IPS-NIHi7 (cell line): ENCODE measurements at regions not wholly inside any gene's neighbourhood (a gene's known extent, or its start where the extent isn't known, plus 50 kb on each side); places are given as distances from the start of the nearest gene placed in this dataset.
"Not testable (repeated sequence)": the region's sequence is repeated elsewhere in the genome, so short reads cannot be mapped to it uniquely, and the experiment has no call there.

ENCODE experiments used
- DNase-seq: peaks from one replicate; pipeline ENCODE4 v3.0.0; 2012; ENCODE audit warnings: mixed read lengths; ENCODE audit errors: extremely low spot score

GRCh38 chr21:28472543-28472942 lies 520.1 kb downstream of the LTN1 start:
- DNase-seq = not testable (repeated sequence)

- DNase-seq = no peak
Observed at GRCh38 chr21:28464988-28465387, 527.7 kb downstream of the LTN1 start.

GRCh38 chr21:28464095-28464494 lies 528.6 kb downstream of the LTN1 start:
- no peak for DNase-seq

DNA sequence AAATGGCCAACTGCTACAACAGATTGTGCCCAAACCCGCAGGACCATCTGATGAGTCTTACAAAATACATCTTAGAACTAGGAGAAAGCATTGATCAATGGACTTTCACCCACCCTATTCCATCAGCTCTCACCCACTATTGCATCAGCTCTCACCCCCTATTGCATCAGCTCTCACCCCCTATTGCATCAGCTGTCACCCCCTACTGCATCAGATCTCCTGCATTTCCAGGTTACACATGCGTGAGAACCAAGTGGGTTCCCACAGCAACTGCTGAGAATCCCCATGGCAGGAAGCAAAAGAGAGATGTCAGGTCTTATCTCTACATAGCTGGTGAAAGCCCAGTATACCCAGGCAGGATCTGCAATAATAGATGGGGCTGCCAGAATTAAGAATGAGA lies 533.5 kb downstream of the LTN1 start:
- DNase-seq = no peak

DNA sequence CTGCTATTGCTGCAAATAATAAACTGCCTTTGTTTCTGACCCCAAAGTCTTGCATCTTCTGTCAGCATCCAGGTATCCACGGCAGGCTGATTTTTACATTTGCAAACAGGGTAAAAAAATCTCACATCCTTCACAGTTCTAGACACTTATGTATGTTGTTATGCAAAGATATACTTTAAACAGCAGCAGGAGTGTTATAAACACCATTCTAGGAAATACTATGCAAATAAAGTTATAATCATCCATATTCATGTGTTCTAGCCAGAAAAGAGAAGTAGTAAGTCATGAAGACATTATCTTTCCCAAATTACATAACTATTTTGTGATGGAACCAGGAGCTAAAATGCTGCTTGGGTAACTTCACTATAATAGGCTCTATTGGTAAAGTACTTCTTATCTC lies 534.2 kb downstream of the LTN1 start:
- no peak for DNase-seq

DNA sequence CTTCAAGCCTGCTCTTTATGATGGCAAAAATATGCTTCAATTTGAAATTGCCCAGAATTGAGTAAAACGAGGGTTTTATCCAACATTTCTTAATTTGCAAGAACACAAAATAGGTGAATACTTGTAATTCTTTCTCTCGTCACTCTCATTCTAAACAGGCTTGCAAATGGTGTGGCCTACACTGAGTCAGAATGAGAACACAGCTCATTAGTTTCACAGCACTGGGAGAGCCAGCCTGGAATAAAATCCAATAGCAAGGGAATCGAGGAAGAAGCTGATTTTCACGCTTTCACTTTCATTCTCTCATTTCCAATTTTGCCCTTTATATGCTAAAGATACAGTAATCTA lies 537.5 kb downstream of the LTN1 start:
- no peak for DNase-seq

- DNase-seq = no peak
Observed at GRCh38 chr21:28454564-28455252, 538.0 kb downstream of the LTN1 start.

- DNase-seq = no peak
Observed at GRCh38 chr21:28447462-28447861, 545.2 kb downstream of the LTN1 start.

GRCh38 chr21:28445141-28445830 lies 547.4 kb downstream of the LTN1 start:
- no peak for DNase-seq

DNA sequence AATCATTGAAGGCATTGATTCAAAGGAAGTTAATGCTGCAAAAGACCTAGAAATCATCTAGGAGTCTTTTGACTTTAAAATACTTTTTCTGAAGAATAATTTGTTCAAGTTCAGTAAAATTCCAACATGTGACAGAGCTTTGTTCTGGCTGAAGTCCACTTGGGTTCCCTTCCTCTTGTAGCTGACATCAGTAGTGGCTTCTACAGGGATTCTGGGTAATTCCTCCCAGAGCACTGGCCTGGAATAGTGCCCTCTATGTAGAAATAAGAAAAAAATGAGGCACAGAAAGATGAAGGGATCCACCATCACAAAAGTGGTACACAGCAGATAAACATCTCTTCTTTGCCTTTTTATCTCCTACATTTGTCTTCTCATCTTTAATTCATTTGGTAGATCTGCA lies 548.1 kb downstream of the LTN1 start:
- no peak for DNase-seq

- DNase-seq = no peak
Observed at GRCh38 chr21:28444111-28444510, 548.6 kb downstream of the LTN1 start.

DNA sequence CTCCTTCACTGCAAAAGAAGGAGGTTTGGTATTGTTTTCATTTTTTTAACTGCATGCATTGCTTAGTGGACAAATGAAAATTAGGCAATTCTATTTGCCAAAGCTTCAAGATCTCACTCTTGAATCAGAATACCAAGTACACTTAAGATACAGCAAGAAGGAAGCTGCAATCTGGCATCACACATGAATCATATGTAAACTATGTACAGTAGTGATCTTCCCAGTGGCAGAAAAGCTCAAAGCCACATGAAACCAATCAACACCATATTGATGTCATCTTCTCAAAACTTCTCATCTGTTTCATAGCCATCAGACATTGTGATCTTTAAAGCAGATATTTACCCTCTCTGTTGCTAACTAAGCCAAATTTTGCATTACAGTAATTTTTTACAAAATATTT lies 550.1 kb downstream of the LTN1 start:
- DNase-seq = no peak

DNA sequence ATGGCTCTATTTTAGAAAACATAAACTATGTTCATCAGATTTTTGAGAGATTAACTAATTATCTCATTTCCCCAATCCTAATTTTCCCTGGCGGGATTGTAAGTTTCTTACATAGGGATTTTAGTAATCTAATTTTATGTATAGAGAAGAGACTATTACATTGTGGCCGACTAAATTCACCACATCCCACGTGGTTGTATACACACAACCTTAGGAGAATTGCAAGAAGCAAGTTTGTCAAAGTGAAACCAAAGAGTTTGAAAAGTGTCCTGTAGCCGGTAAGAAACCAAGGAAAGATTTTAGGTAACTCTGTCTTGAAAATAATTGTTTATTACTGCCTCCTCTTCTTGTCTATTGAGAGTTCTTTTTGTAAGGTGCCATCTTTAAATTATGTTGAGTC lies 550.6 kb downstream of the LTN1 start:
- no peak for DNase-seq

DNA sequence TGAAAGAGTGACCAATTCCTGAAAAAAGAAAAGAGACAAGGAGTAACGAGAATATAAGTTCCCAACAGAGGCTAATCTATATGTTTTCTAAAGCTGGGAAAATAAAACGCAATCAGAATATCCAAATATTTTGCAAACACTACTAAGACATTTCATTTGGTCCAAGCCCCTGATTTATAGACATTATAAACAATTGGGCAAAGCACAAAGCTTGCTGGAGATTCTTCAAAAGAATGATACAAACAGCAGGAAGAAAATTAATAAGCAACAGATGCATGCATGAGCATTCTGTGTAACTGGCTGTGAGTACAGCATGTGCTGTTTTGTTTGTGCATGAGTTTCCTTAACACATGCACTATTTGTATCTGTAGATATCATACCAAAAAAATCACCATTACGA lies 552.9 kb downstream of the LTN1 start:
- DNase-seq = no peak

GRCh38 chr21:28439251-28439650 lies 553.4 kb downstream of the LTN1 start:
- no peak for DNase-seq

GRCh38 chr21:28437061-28437460 lies 555.6 kb downstream of the LTN1 start:
- DNase-seq = no peak

GRCh38 chr21:28436286-28436932 lies 556.3 kb downstream of the LTN1 start:
- DNase-seq = no peak

DNA sequence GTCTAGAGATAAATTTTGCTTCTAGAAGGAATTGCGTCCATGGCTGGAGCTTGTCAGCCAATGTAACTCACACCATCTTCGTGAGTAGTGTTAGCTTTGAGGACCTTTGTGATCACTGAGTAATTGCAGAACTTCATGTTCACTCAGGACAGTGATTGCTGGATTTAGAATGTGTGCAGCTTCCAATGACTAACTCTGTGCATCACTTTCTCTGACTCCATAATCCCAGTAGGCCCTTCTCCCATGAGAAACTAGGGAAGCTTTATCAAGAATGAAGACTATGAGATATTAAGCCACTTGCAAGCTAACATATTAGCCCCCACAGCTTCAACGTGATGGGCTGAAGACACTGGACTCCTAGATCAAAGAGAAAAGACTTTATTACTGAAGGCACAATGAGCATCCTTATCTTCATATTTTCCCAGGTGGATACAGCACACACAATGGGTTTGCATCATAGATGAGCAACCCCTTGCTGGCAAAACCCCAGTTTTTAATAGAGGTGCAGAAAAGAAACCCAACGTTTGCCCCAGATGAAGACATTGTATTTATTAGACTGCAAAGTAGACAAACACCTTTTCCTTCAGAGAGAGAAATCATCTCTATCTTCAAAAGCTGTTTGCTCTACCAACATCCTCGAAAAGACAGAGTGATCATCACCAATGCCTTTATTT lies 561.0 kb downstream of the LTN1 start:
- DNase-seq = no peak

DNA sequence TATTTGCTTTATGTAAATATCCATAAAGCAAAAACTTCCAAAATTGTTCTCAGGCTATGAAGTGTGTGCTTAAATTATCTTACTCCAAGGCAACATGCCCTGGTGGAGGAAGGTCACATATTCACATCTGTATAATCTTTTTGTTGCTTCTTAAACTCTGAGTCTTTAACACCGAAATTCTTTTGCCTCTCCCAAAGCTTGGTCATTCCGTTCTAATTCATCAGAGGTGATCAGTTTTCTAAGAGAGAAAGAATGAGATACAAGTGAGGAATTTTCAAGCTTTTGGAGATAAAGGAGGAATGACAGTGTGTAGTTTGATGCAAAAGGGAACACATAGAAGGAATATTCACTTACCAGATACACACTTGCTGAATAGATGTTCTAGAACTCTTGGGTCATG lies 561.7 kb downstream of the LTN1 start:
- no peak for DNase-seq

- DNase-seq = no peak
Observed at GRCh38 chr21:28429161-28429560, 563.5 kb downstream of the LTN1 start.

DNA sequence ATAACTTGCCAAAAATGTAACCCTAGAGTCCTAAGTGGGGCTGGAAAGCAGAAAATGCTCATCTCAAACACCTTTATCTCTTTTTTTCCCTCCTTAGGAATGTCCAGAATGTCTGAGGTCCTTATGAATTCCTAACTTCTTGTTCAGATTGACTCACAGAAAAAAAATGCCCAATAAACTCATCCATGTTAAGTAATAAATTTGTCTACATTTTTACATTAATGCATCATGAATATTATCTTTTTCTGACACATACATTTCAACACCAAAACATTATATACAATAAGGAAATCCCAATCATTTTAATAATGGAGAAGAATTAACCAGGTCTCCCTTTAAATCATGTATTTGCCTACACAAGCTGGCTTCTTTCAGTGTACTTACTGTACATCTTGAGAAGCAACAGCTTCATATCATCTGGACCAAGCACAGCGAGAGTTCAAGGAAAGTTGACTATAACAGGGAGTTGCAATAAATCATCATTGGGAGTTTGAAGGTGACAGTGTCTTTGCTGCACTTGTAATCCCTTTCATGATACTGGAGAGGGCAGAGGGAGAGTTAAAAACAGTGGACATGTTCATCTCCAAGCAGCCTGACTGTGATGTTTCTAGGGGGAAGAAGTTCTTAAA lies 565.2 kb downstream of the LTN1 start:
- no peak for DNase-seq

GRCh38 chr21:28426545-28426944 lies 566.1 kb downstream of the LTN1 start:
- DNase-seq = no peak
